CD4-positive, alpha-beta T cell (primary cell): ENCODE measurements at regions not wholly inside any gene's neighbourhood (a gene's known extent, or its start where the extent isn't known, plus 50 kb on each side); places are given as distances from the start of the nearest gene placed in this dataset.

Experiments used
- ATAC-seq: fragments of 200-7000 bp; cut with Tn5 transposase; one replicate; pipeline ENCODE4 v1.10.0; 2022; ENCODE audit warnings: mild to moderate bottlenecking; ENCODE audit not compliant: poor library complexity
- CTCF ChIA-PET: fragments of 350-600 bp; sonication (Branson Sonifier 250); formaldehyde crosslinking; loops from one replicate; lab custom pipeline; 2021; ENCODE audit warnings: antibody characterized with exemption, inconsistent platforms; lab: Charles Lee
- POLR2A ChIA-PET: fragments of 350-600 bp; sonication (Branson Sonifier 250); formaldehyde crosslinking; loops from one replicate; lab custom pipeline; 2021; ENCODE audit warnings: antibody characterized with exemption, inconsistent platforms; lab: Charles Lee
- DNase-seq, 14 experiments: peaks; one replicate each; pipeline ENCODE4 v3.0.0-alpha.2; 2013 to 2020; ENCODE audit warnings: mixed read lengths in 2 of 14
- H3K27ac ChIP-seq, 2 donors: one replicate each; pipeline versions ENCODE4 v1.5.1 to v1.7.0; 2013; ENCODE audit warnings: low read length in 2 of 2, low read depth in 1 of 2, mild to moderate bottlenecking in 1 of 2
- H3K27me3 ChIP-seq, 2 experiments: 1 replicate in 1 of 2; 2 replicates in 1 of 2; pipeline versions ENCODE4 v1.6.1 to v1.7.0; 2013; ENCODE audit warnings: low read length in 2 of 2, control low read depth in 1 of 2, mild to moderate bottlenecking in 1 of 2, moderate library complexity in 1 of 2; ENCODE audit not compliant: insufficient read depth in 2 of 2, control insufficient read depth in 1 of 2
- H3K36me3 ChIP-seq: one replicate; pipeline ENCODE4 v1.6.1; 2013; ENCODE audit warnings: low read length, control low read depth; ENCODE audit not compliant: insufficient read depth
- H3K4me1 ChIP-seq: one replicate; pipeline ENCODE4 v1.6.1; 2013; ENCODE audit warnings: low read length, control low read depth; ENCODE audit not compliant: insufficient read depth
- H3K4me3 ChIP-seq: one replicate; pipeline ENCODE4 v1.5.1; 2013; ENCODE audit warnings: mild to moderate bottlenecking, low read length, moderate library complexity
- H3K9me3 ChIP-seq, 2 experiments: 1 replicate in 1 of 2; 2 replicates in 1 of 2; pipeline versions ENCODE4 v1.6.1 to v1.7.0; 2013; ENCODE audit warnings: low read length in 2 of 2, mild to moderate bottlenecking in 2 of 2, control low read depth in 1 of 2, moderate library complexity in 1 of 2; ENCODE audit not compliant: control insufficient read depth in 1 of 2, insufficient read depth in 1 of 2
- H3K27ac Mint-ChIP-seq: one replicate; pipeline ENCODE4 v1.8.0; 2020; ENCODE audit warnings: mixed read lengths
- H3K27me3 Mint-ChIP-seq: one replicate; pipeline ENCODE4 v1.8.0; 2021; ENCODE audit warnings: mixed read lengths
- H3K36me3 Mint-ChIP-seq: one replicate; pipeline ENCODE4 v1.8.0; 2021; ENCODE audit warnings: low read depth, mixed read lengths
- H3K4me1 Mint-ChIP-seq: one replicate; pipeline ENCODE4 v1.8.0; 2021; ENCODE audit warnings: low read depth, mixed read lengths
- H3K4me3 Mint-ChIP-seq: one replicate; pipeline ENCODE4 v1.8.0; 2020; ENCODE audit warnings: mild to moderate bottlenecking, mixed read lengths
- H3K9me3 Mint-ChIP-seq: one replicate; pipeline ENCODE4 v1.8.0; 2020; ENCODE audit warnings: mixed read lengths
- intact Hi-C, 2 experiments: fragments of 100-400 bp; cut with DNase I in 1 of 2; cut with micrococcal nuclease in 1 of 2; formaldehyde crosslinking; loops; one replicate each; pipeline versions ENCODE4 v1.15.1 to v1.9.0; 2023 to 2025; cut with DNase I, micrococcal nuclease
- TF ChIP-seq, protein P1 (sequence below): fragments of 200-600 bp; IDR thresholded peaks from one replicate; pipeline ENCODE4 v1.8.0; 2022; ENCODE audit warnings: antibody characterized with exemption, mild to moderate bottlenecking

DNA sequence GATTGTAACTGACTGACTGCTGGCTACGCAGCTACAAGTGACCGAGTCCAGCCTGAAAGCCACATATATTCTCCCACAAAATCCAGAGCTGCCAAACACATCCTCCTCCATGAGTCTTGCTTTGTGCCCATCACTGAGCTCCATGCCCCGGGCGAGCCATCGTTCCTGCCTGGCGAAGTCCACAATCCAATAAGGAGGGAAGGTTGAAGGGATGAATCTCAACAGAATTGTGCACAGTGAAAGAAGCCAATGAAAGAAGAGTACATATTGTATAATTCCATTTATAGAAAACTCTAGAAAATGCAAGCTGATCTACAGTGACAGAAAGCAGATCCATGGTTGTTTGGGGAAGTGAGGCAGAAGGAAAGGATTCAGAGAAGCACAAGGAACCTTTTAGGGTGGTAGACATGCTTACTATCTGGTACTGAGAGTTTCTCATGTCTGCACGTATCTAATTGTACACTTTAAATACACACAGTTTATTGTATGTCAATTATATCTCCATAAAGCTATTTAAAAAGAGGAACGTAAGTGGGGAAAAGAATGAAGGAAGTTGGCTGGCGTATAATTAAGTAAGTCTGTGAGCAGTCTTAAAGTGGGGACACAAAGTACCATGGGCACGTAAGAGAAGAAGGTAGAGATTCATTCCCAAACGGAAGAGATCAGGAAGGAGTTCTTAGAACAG lies 115.9 kb upstream of the JUN start:
- intact Hi-C loops, result loop anchor here in 1 of 2 experiments (10.0 kb wide), 1 partner anchor 85 kb away; no protein-coding TSS in a partner anchor
- no peak overlapping the region for H3K4me3 Mint-ChIP-seq
- Histone ChIP-seq H3K27me3 (no peaks in the 10 kb centered on the region), H3K4me3 (no peak overlapping the region), H3K9me3 (no peaks in the 10 kb centered on the region), H3K27ac (no peak overlapping the region), H3K36me3 (no peaks in the 10 kb centered on the region), H3K4me1 (peaks cover 33% of the 10 kb centered on the region)
- ATAC-seq, result no peak
- DNase-seq, result no peak
- no peaks in the 10 kb centered on the region for H3K27me3 Mint-ChIP-seq
- CTCF ChIA-PET, result no interaction called here
- H3K4me1 Mint-ChIP-seq, result peaks cover 9% of the 10 kb centered on the region
- H3K27ac Mint-ChIP-seq, result no peak overlapping the region
- TF ChIP-seq, protein P1, sequence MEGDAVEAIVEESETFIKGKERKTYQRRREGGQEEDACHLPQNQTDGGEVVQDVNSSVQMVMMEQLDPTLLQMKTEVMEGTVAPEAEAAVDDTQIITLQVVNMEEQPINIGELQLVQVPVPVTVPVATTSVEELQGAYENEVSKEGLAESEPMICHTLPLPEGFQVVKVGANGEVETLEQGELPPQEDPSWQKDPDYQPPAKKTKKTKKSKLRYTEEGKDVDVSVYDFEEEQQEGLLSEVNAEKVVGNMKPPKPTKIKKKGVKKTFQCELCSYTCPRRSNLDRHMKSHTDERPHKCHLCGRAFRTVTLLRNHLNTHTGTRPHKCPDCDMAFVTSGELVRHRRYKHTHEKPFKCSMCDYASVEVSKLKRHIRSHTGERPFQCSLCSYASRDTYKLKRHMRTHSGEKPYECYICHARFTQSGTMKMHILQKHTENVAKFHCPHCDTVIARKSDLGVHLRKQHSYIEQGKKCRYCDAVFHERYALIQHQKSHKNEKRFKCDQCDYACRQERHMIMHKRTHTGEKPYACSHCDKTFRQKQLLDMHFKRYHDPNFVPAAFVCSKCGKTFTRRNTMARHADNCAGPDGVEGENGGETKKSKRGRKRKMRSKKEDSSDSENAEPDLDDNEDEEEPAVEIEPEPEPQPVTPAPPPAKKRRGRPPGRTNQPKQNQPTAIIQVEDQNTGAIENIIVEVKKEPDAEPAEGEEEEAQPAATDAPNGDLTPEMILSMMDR, result no peak
- POLR2A ChIA-PET, result no interaction called here
- H3K36me3 Mint-ChIP-seq, result no peaks in the 10 kb centered on the region
- H3K9me3 Mint-ChIP-seq, result no peaks in the 10 kb centered on the region

DNA sequence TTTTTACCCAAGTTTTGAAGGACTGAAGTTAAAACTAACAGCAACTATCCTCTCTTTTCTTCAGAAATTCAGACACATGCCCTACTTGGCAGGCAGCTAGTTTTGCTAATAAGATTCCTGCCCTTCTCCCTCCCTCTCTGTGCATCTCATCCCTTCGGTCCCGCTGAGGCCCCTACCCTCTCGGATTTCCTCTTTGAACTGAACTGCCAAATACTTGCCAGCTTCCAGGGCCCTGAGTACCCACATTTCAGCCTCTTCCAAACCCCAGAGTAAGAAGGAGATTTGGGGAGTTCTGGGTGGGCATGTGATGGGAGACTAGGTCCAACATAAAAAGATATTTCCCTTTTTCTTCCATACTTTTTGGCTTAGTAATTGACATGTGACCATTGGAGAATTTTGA lies 116.5 kb upstream of the JUN start:
- CTCF ChIA-PET, result no interaction called here
- Histone ChIP-seq H3K27ac (no peak overlapping the region), H3K4me1 (peaks cover 29% of the 10 kb centered on the region), H3K4me3 (no peak overlapping the region), H3K27me3 (no peaks in the 10 kb centered on the region), H3K9me3 (no peaks in the 10 kb centered on the region), H3K36me3 (no peaks in the 10 kb centered on the region)
- Mint-ChIP-seq H3K36me3 (no peaks in the 10 kb centered on the region), H3K9me3 (no peaks in the 10 kb centered on the region), H3K27me3 (no peaks in the 10 kb centered on the region), H3K4me1 (peaks cover 9% of the 10 kb centered on the region), H3K4me3 (no peak overlapping the region), H3K27ac (no peak overlapping the region)
- no peak for DNase-seq
- TF ChIP-seq, protein P1, result no peak
- ATAC-seq, result no peak
- intact Hi-C loops, result loop anchor here in 1 of 2 experiments (10.0 kb wide), 1 partner anchor 86 kb away; no protein-coding TSS in a partner anchor
- POLR2A ChIA-PET, result no interaction called here

DNA sequence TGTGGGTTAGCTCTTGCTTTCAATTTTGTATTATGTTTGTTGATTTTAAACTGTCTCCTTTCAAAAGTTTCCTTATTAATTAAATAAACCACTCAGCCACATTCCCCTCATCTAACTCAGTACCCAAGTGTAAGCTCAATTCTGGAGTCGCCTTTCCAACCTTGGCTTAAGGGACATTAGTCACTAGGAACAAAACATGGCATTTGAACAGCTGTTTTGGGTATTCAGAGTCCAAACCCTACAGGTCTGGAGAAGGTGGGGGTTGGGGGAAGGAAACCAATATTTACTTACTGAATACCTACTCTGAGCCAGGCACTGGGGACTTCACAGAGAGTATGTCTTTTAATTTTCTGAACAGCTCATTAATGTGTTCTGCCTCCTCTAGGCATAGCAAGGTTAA lies 117.2 kb upstream of the JUN start:
- Mint-ChIP-seq H3K36me3 (no peaks in the 10 kb centered on the region), H3K4me3 (no peak overlapping the region), H3K4me1 (peaks cover 9% of the 10 kb centered on the region), H3K27ac (no peak overlapping the region), H3K27me3 (no peaks in the 10 kb centered on the region), H3K9me3 (no peaks in the 10 kb centered on the region)
- CTCF ChIA-PET, result no interaction called here
- H3K36me3 ChIP-seq, result no peaks in the 10 kb centered on the region
- intact Hi-C loops, result loop anchor here in 1 of 2 experiments (10.0 kb wide), 1 partner anchor 86 kb away; no protein-coding TSS in a partner anchor
- ATAC-seq (no peak), DNase-seq (no peak)
- TF ChIP-seq, protein P1, result no peak
- POLR2A ChIA-PET, result interaction anchor here (0.6 kb wide), 1 partner anchor 15 kb away, joined by 3 read pairs; no protein-coding TSS in a partner anchor
- no peaks in the 10 kb centered on the region for H3K27me3 ChIP-seq
- H3K4me1 ChIP-seq, result peaks cover 23% of the 10 kb centered on the region
- H3K27ac ChIP-seq, result no peak overlapping the region
- H3K4me3 ChIP-seq, result no peak overlapping the region
- H3K9me3 ChIP-seq, result no peaks in the 10 kb centered on the region
